MM.1S (cell line): ENCODE measurements at regions not wholly inside any gene's neighbourhood (a gene's known extent, or its start where the extent isn't known, plus 50 kb on each side); places are given as distances from the start of the nearest gene placed in this dataset.

Source experiments
- DNase-seq: peaks from one replicate; pipeline ENCODE4 v3.0.0-alpha.2; 2015
- H2AFZ ChIP-seq: fragments of 300-600 bp; sonication (generic); 2 replicates; pipeline ENCODE4 v1.6.0; 2016; ENCODE audit warnings: antibody characterized with exemption, low read length
- H3F3A ChIP-seq: fragments of 300-600 bp; sonication (generic); 2 replicates; pipeline ENCODE4 v1.6.1; 2016; ENCODE audit warnings: mild to moderate bottlenecking, antibody characterized with exemption, low read length, moderate library complexity, mixed read lengths; ENCODE audit not compliant: insufficient read depth
- H3K27ac ChIP-seq: fragments of 300-600 bp; sonication (generic); 2 replicates; pipeline ENCODE4 v1.5.1; 2016; ENCODE audit warnings: mild to moderate bottlenecking, low read length
- H3K27me3 ChIP-seq: fragments of 300-600 bp; sonication (generic); replicated peaks from 2 replicates; pipeline ENCODE4 v1.6.0; 2016; ENCODE audit warnings: low read length; ENCODE audit not compliant: insufficient read depth
- H3K36me3 ChIP-seq: fragments of 300-600 bp; sonication (generic); replicated peaks from 2 replicates; pipeline ENCODE4 v1.6.1; 2016; ENCODE audit warnings: mild to moderate bottlenecking, low read length, mixed read lengths; ENCODE audit not compliant: insufficient read depth
- H3K4me1 ChIP-seq: fragments of 300-600 bp; sonication (generic); 2 replicates; pipeline ENCODE4 v1.6.1; 2016; ENCODE audit warnings: low read length, mixed read lengths
- H3K4me2 ChIP-seq: fragments of 300-600 bp; sonication (generic); 2 replicates; pipeline ENCODE4 v1.6.0; 2016; ENCODE audit warnings: low read depth, low read length
- H3K4me3 ChIP-seq: fragments of 300-600 bp; sonication (generic); 2 replicates; pipeline ENCODE4 v1.5.1; 2016; ENCODE audit warnings: low read length, mixed read lengths
- H3K79me2 ChIP-seq: fragments of 300-600 bp; sonication (generic); 2 replicates; pipeline ENCODE4 v1.6.1; 2016; ENCODE audit warnings: mixed run types, low read length, mixed read lengths
- H3K9ac ChIP-seq: fragments of 300-600 bp; sonication (generic); 2 replicates; pipeline ENCODE4 v1.6.1; 2016; ENCODE audit warnings: low read length, mixed read lengths
- H3K9me2 ChIP-seq: fragments of 300-600 bp; sonication (generic); replicated peaks from 2 replicates; pipeline ENCODE4 v1.6.1; 2016; ENCODE audit warnings: mild to moderate bottlenecking, low read length, mixed read lengths; ENCODE audit not compliant: insufficient read depth
- H3K9me3 ChIP-seq: fragments of 300-600 bp; sonication (generic); replicated peaks from 2 replicates; pipeline ENCODE4 v1.6.1; 2016; ENCODE audit warnings: mild to moderate bottlenecking, low read length, mixed read lengths; ENCODE audit not compliant: insufficient read depth
- H4K20me1 ChIP-seq: fragments of 300-600 bp; sonication (generic); 2 replicates; pipeline ENCODE4 v1.6.1; 2016; ENCODE audit warnings: mild to moderate bottlenecking, low read length, moderate library complexity, mixed read lengths; ENCODE audit not compliant: insufficient read depth
- CTCF ChIP-seq: fragments of 300-600 bp; sonication (generic); IDR thresholded peaks from 2 replicates; pipeline ENCODE4 v1.5.1; 2016; ENCODE audit warnings: antibody characterized with exemption, low read length, mixed read lengths
- EZH2 ChIP-seq: fragments of 300-600 bp; sonication (generic); optimal IDR thresholded peaks from 2 replicates; pipeline ENCODE3; 2017; ENCODE audit warnings: low read depth, mild to moderate bottlenecking, antibody characterized with exemption, low read length, mixed read lengths
- EZH2phosphoT487 ChIP-seq: fragments of 300-600 bp; sonication (generic); IDR thresholded peaks from 2 replicates; pipeline ENCODE4 v1.6.1; 2018; ENCODE audit warnings: antibody characterized with exemption, low read length

- Histone ChIP-seq H3K79me2 (no peaks in the 10 kb centered on the region), H4K20me1 (no peaks in the 10 kb centered on the region), H3K36me3 (no peaks in the 10 kb centered on the region), H3K27me3 (no peaks in the 10 kb centered on the region), H3K4me1 (no peaks in the 10 kb centered on the region), H3K9me2 (no peaks in the 10 kb centered on the region), H3K27ac (no peak overlapping the region), H3K9me3 (no peaks in the 10 kb centered on the region), H3K9ac (no peak overlapping the region), H3K4me2 (no peak overlapping the region), H3F3A (no peaks in the 10 kb centered on the region), H2AFZ (no peak overlapping the region), H3K4me3 (no peak overlapping the region)
- DNase-seq: no peak
- TF ChIP-seq EZH2 (no peak), EZH2phosphoT487 (no peak), CTCF (no peak)
These were observed 138.8 kb downstream of the AASDHPPT start for GRCh38 chr11:106216281-106216680.

- TF ChIP-seq EZH2 (no peak), CTCF (no peak)
- no peaks in the 10 kb centered on the region for H4K20me1 ChIP-seq
- H3F3A ChIP-seq: no peaks in the 10 kb centered on the region
- H3K4me3 ChIP-seq: no peak overlapping the region
- H3K4me2 ChIP-seq: no peak overlapping the region
- no peaks in the 10 kb centered on the region for H3K9me2 ChIP-seq
- no peaks in the 10 kb centered on the region for H3K79me2 ChIP-seq
- no peaks in the 10 kb centered on the region for H3K4me1 ChIP-seq
- no peaks in the 10 kb centered on the region for H3K27me3 ChIP-seq
- no peaks in the 10 kb centered on the region for H3K9me3 ChIP-seq
- no peak for DNase-seq
- no peak overlapping the region for H3K9ac ChIP-seq
- no peak overlapping the region for H2AFZ ChIP-seq
- H3K27ac ChIP-seq: no peak overlapping the region
- no peaks in the 10 kb centered on the region for H3K36me3 ChIP-seq
These were observed 140.0 kb downstream of the AASDHPPT start for GRCh38 chr11:106217456-106217855.

- Histone ChIP-seq H3K27ac (no peak overlapping the region), H3K9me2 (no peaks in the 10 kb centered on the region), H3K36me3 (no peaks in the 10 kb centered on the region), H3K27me3 (no peaks in the 10 kb centered on the region), H3K9me3 (no peaks in the 10 kb centered on the region), H3K4me2 (no peak overlapping the region), H3K79me2 (no peaks in the 10 kb centered on the region), H3K4me3 (no peak overlapping the region), H3K9ac (no peak overlapping the region), H4K20me1 (no peaks in the 10 kb centered on the region), H3K4me1 (no peaks in the 10 kb centered on the region), H3F3A (no peaks in the 10 kb centered on the region), H2AFZ (no peak overlapping the region)
- no peak for DNase-seq
- no peak for TF ChIP-seq EZH2
- no peak for TF ChIP-seq CTCF
- no peak for TF ChIP-seq EZH2phosphoT487
These were observed 140.6 kb downstream of the AASDHPPT start for GRCh38 chr11:106218106-106218505.

- Histone ChIP-seq H3K9ac (no peak overlapping the region), H3K27ac (no peak overlapping the region), H3K4me1 (no peaks in the 10 kb centered on the region), H3K4me2 (no peak overlapping the region), H3K9me3 (no peaks in the 10 kb centered on the region), H3K79me2 (no peaks in the 10 kb centered on the region), H3K27me3 (no peaks in the 10 kb centered on the region), H4K20me1 (no peaks in the 10 kb centered on the region), H2AFZ (no peak overlapping the region), H3K36me3 (no peaks in the 10 kb centered on the region), H3K4me3 (no peak overlapping the region), H3K9me2 (no peaks in the 10 kb centered on the region), H3F3A (no peaks in the 10 kb centered on the region)
- TF ChIP-seq EZH2phosphoT487: no peak
- DNase-seq: no peak
These were observed 145.2 kb downstream of the AASDHPPT start for GRCh38 chr11:106222626-106223025.
